ENCODE measurements at regions not wholly inside any gene's neighbourhood (a gene's known extent, or its start where the extent isn't known, plus 50 kb on each side); places are given as distances from the start of the nearest gene placed in this dataset.

- no peaks in the 10 kb centered on the region for H3K36me3 Mint-ChIP-seq (ENCODE audit: unreplicated experiment)
- no peaks in the 10 kb centered on the region for H3K4me1 Mint-ChIP-seq (ENCODE audit: unreplicated experiment)
- no peak for TF ChIP-seq CTCF (IDR thresholded peaks at IDR 0.05)
- H3K27ac Mint-ChIP-seq (ENCODE audit: unreplicated experiment), result no peak overlapping the region
- H3K4me3 Mint-ChIP-seq (ENCODE audit: unreplicated experiment), result no peak overlapping the region
- no peak for DNase-seq (ENCODE audit: extremely low spot score, unreplicated experiment)
- no peaks in the 10 kb centered on the region for H3K9me3 Mint-ChIP-seq (ENCODE audit: unreplicated experiment)
- H3K27me3 Mint-ChIP-seq (ENCODE audit: unreplicated experiment), result no peaks in the 10 kb centered on the region
Measured at GRCh38 chr1:112791723-112792104, 76.6 kb upstream of the PPM1J start.

DNA sequence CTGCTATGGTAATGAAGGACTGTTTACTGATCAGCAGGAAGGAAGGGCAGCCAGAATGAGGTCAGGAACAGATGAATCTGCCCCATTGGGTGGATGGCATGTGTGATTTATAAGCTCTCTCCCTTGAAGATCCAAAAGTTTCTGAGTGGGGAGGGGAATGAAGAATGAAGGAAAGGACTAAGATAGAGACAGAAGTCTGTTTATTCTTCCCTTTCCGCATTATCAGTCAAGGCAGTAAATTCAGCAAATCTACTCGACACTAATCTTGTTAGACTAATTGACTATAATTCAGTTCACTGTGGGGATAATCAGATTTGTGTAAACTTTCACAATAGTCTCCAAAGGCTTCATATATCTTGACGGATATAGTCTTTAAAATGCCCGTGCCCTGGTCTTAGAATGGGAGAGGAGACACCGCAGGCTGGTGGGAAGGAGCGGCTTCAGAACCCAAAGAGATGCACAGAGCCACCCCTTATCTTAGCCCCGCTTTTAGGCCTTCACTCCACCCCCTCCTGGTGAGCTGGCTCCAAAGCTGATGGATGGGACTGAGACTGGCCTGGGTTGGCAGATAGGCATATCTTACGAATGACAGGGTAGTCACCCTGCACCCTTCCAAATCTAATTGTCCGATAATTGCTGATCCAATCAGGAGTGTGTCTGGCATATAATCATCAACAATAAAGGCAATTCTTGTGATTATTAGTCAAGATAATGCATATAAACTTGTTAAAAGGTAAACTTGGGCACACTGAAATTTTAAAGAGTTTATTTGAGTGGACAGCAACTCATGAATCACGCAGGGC, 76.0 kb upstream of the PPM1J start:
- Mint-ChIP-seq H3K27me3 (ENCODE audit: unreplicated experiment) (no peaks in the 10 kb centered on the region), H3K36me3 (ENCODE audit: unreplicated experiment) (no peaks in the 10 kb centered on the region), H3K9me3 (ENCODE audit: unreplicated experiment) (no peaks in the 10 kb centered on the region), H3K4me3 (ENCODE audit: unreplicated experiment) (no peak overlapping the region), H3K27ac (ENCODE audit: unreplicated experiment) (no peak overlapping the region), H3K4me1 (ENCODE audit: unreplicated experiment) (no peaks in the 10 kb centered on the region)
- no peak for TF ChIP-seq CTCF (IDR thresholded peaks at IDR 0.05)
- no peak for DNase-seq (ENCODE audit: extremely low spot score, unreplicated experiment)

DNA sequence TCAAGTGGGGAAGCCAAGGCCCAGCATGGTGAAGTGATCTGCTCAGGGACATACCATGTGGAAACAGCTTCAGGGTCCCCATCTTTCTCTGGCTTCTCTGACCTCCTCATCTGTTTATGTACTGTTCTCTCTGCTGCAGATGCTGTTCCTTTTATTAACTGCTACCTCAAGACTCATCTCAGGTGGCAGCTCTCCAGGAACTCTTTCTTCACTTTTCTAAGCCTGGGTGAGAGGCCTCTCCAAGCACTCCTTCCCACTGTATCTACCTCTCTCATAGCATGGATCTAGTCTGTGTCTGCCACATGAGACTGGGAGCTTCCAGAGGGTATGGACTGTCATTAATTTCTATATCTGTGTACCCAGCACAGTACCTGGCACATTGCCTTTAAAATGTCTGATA, 73.4 kb upstream of the PPM1J start:
- no peak for TF ChIP-seq CTCF (IDR thresholded peaks at IDR 0.05)
- Mint-ChIP-seq H3K4me3 (ENCODE audit: unreplicated experiment) (no peak overlapping the region), H3K36me3 (ENCODE audit: unreplicated experiment) (no peaks in the 10 kb centered on the region), H3K9me3 (ENCODE audit: unreplicated experiment) (no peaks in the 10 kb centered on the region), H3K27ac (ENCODE audit: unreplicated experiment) (no peak overlapping the region), H3K4me1 (ENCODE audit: unreplicated experiment) (no peaks in the 10 kb centered on the region), H3K27me3 (ENCODE audit: unreplicated experiment) (peaks cover 1% of the 10 kb centered on the region)
- DNase-seq (ENCODE audit: extremely low spot score, unreplicated experiment), result no peak

GRCh38 chr1:112788054-112788453, 72.9 kb upstream of the PPM1J start:
- H3K9me3 Mint-ChIP-seq (ENCODE audit: unreplicated experiment), result no peaks in the 10 kb centered on the region
- H3K27ac Mint-ChIP-seq (ENCODE audit: unreplicated experiment), result no peak overlapping the region
- H3K36me3 Mint-ChIP-seq (ENCODE audit: unreplicated experiment), result no peaks in the 10 kb centered on the region
- TF ChIP-seq CTCF (IDR thresholded peaks at IDR 0.05), result no peak
- no peaks in the 10 kb centered on the region for H3K4me1 Mint-ChIP-seq (ENCODE audit: unreplicated experiment)
- no peak for DNase-seq (ENCODE audit: extremely low spot score, unreplicated experiment)
- peaks cover 6% of the 10 kb centered on the region for H3K27me3 Mint-ChIP-seq (ENCODE audit: unreplicated experiment)
- H3K4me3 Mint-ChIP-seq (ENCODE audit: unreplicated experiment), result no peak overlapping the region

- no peak for DNase-seq (ENCODE audit: extremely low spot score, unreplicated experiment)
- Mint-ChIP-seq H3K27me3 (ENCODE audit: unreplicated experiment) (peaks cover 21% of the 10 kb centered on the region), H3K4me1 (ENCODE audit: unreplicated experiment) (no peaks in the 10 kb centered on the region), H3K27ac (ENCODE audit: unreplicated experiment) (no peak overlapping the region), H3K36me3 (ENCODE audit: unreplicated experiment) (no peaks in the 10 kb centered on the region), H3K4me3 (ENCODE audit: unreplicated experiment) (no peak overlapping the region), H3K9me3 (ENCODE audit: unreplicated experiment) (no peaks in the 10 kb centered on the region)
- no peak for TF ChIP-seq CTCF (IDR thresholded peaks at IDR 0.05)
Measured at GRCh38 chr1:112783059-112783458, 67.9 kb upstream of the PPM1J start.
